ENCODE measurements at regions not wholly inside any gene's neighbourhood (a gene's known extent, or its start where the extent isn't known, plus 50 kb on each side); places are given as distances from the start of the nearest gene placed in this dataset.

DNA sequence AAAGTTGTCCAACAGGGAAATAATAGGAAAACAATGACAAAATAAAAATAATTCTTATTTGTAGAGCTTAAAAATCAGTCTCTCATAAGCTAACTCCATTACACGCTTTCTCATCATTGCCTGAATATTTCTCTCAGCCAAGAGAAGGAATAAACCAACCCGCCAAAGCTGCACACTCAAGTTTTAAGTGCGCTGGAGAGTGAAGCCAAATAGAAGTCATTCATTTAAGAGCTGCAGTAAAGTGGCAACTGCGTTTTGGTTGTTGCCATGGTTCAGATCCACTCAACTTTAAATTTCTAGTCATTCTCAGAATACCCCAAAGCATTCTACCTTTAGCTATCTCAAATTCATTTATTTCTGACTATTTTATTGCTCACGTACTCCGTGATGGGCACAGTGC is 230.7 kb downstream of the CBLN4 start:
- no peak overlapping the region for H3K27ac ChIP-seq
- TF ChIP-seq, protein P1, sequence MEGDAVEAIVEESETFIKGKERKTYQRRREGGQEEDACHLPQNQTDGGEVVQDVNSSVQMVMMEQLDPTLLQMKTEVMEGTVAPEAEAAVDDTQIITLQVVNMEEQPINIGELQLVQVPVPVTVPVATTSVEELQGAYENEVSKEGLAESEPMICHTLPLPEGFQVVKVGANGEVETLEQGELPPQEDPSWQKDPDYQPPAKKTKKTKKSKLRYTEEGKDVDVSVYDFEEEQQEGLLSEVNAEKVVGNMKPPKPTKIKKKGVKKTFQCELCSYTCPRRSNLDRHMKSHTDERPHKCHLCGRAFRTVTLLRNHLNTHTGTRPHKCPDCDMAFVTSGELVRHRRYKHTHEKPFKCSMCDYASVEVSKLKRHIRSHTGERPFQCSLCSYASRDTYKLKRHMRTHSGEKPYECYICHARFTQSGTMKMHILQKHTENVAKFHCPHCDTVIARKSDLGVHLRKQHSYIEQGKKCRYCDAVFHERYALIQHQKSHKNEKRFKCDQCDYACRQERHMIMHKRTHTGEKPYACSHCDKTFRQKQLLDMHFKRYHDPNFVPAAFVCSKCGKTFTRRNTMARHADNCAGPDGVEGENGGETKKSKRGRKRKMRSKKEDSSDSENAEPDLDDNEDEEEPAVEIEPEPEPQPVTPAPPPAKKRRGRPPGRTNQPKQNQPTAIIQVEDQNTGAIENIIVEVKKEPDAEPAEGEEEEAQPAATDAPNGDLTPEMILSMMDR (IDR thresholded peaks at IDR 0.05): no peak
- no peak for TF ChIP-seq ZFX (IDR thresholded peaks at IDR 0.05; ENCODE audit: borderline replicate concordance)

DNA sequence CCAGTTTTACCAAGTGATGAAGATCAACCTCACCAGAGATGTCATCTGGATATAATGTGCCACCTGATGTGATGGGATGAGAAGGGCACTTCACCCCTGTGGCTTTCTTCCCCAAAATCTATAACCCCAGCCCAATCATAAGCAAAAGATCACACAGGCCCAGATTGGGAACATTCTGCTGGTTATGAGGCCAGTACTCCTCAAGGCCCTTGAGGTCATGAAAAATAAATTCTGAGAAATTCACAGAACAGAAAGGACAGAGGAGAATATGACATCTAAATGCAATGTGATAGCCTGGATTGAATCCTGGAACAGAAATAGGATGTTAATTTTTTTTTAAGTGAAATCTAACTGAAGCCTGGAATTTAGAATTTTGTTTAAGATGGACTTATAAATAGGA is 243.5 kb downstream of the CBLN4 start:
- no peak for TF ChIP-seq ZFX (IDR thresholded peaks at IDR 0.05; ENCODE audit: borderline replicate concordance)
- TF ChIP-seq, protein P1 (IDR thresholded peaks at IDR 0.05): no peak

DNA sequence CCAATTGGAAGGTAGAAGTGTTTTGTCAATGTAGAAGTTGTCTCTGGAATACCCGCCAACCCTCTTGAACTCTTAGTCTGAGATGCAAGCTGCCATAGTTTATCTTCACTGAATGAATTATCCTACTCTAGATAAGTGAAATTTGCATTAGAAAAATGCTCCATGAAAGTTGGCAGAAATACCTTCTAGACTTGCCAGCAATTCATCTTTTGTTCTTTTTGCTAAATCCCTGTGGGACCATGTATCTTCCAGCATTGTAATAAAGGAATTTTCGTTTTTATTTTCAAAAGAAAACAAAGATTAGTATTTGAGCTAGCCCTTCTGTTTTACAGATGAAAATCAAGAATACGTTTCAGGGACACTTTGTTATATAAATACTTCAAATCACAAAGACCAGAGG is 244.2 kb downstream of the CBLN4 start:
- no peak overlapping the region for H3K27ac ChIP-seq
- TF ChIP-seq, protein P1 (IDR thresholded peaks at IDR 0.05): no peak
- no peak for TF ChIP-seq ZFX (IDR thresholded peaks at IDR 0.05; ENCODE audit: borderline replicate concordance)

More for the DNA sequence above, 243.5 kb downstream of the CBLN4 start:
- H3K27ac ChIP-seq: no peak overlapping the region

DNA sequence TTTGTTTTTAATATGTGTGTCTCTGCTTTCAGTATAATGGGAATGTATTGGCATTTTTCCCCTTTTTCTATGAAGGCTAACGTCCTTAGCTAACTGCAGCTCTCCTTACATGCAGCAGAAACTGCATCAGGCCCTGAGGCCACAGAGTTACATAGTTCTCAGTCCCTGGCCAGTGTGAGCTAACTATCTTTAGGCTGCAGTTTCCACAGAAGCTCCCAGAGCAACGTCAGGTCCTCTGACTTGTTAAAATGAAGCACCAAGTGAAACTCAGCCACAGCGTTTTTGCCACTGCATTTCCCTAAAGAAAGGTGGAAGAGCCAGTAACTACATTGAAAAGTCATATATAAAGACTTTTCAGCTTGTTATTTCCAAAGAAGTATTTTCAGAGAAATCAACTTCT is 244.7 kb downstream of the CBLN4 start:
- TF ChIP-seq ZFX (IDR thresholded peaks at IDR 0.05; ENCODE audit: borderline replicate concordance): no peak
- TF ChIP-seq, protein P1 (IDR thresholded peaks at IDR 0.05): no peak
- H3K27ac ChIP-seq: no peak overlapping the region

DNA sequence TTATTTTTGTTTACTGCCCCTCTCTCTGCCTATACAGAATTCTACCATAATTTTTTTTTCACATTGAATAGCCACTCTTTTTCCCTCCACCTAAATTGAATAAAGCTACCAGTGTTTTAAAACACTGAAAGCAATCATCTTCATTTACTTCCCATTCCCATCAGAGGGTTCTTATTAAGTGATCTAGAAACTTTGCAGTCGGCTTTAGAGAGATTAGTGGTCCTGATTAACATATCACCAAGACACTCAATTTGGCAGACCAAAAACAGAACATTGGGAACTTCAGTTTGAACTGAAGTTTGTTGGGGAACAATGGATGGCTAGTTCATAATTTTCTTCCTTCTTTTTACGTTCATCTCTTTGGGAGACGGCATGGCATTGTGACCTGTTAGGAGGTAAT is 249.5 kb downstream of the CBLN4 start:
- no peak overlapping the region for H3K27ac ChIP-seq
- no peak for TF ChIP-seq ZFX (IDR thresholded peaks at IDR 0.05; ENCODE audit: borderline replicate concordance)
- TF ChIP-seq, protein P1 (IDR thresholded peaks at IDR 0.05): no peak

DNA sequence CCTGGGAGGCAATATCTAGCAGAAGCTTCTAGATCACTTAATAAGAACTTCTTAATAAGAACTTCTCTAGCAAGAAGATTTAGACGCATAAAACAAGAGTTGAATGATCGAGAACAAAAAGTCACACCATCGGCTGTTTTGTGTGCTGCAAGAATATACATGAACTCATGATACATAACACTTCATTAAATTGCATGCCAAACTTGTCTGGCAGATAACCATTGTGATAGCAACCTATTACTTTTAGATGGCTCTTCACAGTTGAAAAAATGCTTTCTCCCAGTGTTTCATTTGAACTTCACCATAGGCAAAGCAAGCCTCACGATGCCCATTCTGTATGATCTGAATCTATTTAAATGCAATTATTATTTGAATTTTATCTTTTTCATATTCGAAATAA is 249.9 kb downstream of the CBLN4 start:
- no peak overlapping the region for H3K27ac ChIP-seq
- no peak for TF ChIP-seq ZFX (IDR thresholded peaks at IDR 0.05; ENCODE audit: borderline replicate concordance)
- TF ChIP-seq, protein P1 (IDR thresholded peaks at IDR 0.05): no peak

DNA sequence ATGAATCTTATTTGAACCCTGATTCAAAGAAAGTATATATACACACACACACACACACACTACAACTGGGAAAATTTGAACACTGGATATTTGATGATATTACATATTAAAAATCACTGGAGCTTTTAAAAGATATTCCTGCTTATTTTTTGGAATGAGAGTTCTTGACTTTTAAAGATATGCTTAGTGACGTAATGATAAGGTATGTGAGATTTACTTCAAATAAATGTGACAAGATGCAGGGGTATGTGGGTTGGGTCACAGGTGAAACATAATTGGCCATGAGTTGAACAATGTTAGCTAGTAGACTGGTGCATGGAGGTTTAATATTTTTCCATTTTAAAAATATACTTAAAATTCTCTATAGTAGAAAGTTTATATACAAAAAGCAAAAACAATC is 258.6 kb downstream of the CBLN4 start:
- H3K27ac ChIP-seq: no peak overlapping the region
- TF ChIP-seq, protein P1 (IDR thresholded peaks at IDR 0.05): no peak
- no peak for TF ChIP-seq ZFX (IDR thresholded peaks at IDR 0.05; ENCODE audit: borderline replicate concordance)
